Caco-2 (cell line): ENCODE measurements at regions not wholly inside any gene's neighbourhood (a gene's known extent, or its start where the extent isn't known, plus 50 kb on each side); places are given as distances from the start of the nearest gene placed in this dataset.

ENCODE experiments used
- BruUV-seq: library from RNA; stranded (reverse); fragments of 400-500 nt; replicated peaks from 2 replicates; lab custom pipeline; 2021; lab: Mats Ljungman, UMichigan
- CTCF ChIA-PET: fragments of 300-600 bp; sonication (Branson Sonifier 250); formaldehyde crosslinking; loops from one replicate; lab custom pipeline; 2022; ENCODE audit warnings: antibody characterized with exemption; lab: Charles Lee
- POLR2A ChIA-PET: fragments of 300-600 bp; sonication (Branson Sonifier 250); formaldehyde crosslinking; loops from one replicate; lab custom pipeline; 2022; ENCODE audit warnings: antibody characterized with exemption; lab: Charles Lee
- DNase-seq, 2 experiments: peaks; one replicate each; pipeline versions ENCODE4 v3.0.0 to v3.0.0-alpha.2; 2020 to 2022
- H3K27me3 ChIP-seq: replicated peaks from 2 replicates; pipeline ENCODE4 v1.6.0; 2011; ENCODE audit warnings: low read length; ENCODE audit not compliant: control insufficient read depth, insufficient read depth
- H3K36me3 ChIP-seq: 2 replicates; pipeline ENCODE4 v1.5.1; 2011; ENCODE audit warnings: low read length; ENCODE audit not compliant: control insufficient read depth, insufficient read depth
- H3K4me1 ChIP-seq: fragments of 250-450 bp; sonication (Bioruptor Pico); 2 replicates; pipeline ENCODE4 v1.5.1; 2020; ENCODE audit warnings: mild to moderate bottlenecking
- H3K4me3 ChIP-seq: 2 replicates; pipeline ENCODE4 v1.5.1; 2011; ENCODE audit warnings: low read depth, mild to moderate bottlenecking, control low read depth, low read length
- H3K9me3 ChIP-seq: fragments of 250-450 bp; sonication (Bioruptor Pico); 2 replicates; pipeline ENCODE4 v1.5.1; 2020; ENCODE audit warnings: mild to moderate bottlenecking, moderate library complexity
- H3K27ac Mint-ChIP-seq: one replicate; pipeline ENCODE4 v1.8.0; 2022; ENCODE audit warnings: mixed read lengths; ENCODE audit not compliant: unreplicated experiment
- H3K27me3 Mint-ChIP-seq: one replicate; pipeline ENCODE4 v1.8.0; 2022; ENCODE audit warnings: mixed read lengths; ENCODE audit not compliant: insufficient read depth, unreplicated experiment
- H3K36me3 Mint-ChIP-seq: one replicate; pipeline ENCODE4 v1.8.0; 2022; ENCODE audit warnings: mild to moderate bottlenecking, mixed read lengths; ENCODE audit not compliant: insufficient read depth, unreplicated experiment
- H3K4me1 Mint-ChIP-seq: one replicate; pipeline ENCODE4 v1.8.0; 2022; ENCODE audit warnings: low read depth, mixed read lengths; ENCODE audit not compliant: unreplicated experiment
- H3K4me3 Mint-ChIP-seq: one replicate; pipeline ENCODE4 v1.8.0; 2022; ENCODE audit warnings: mild to moderate bottlenecking, moderate library complexity, mixed read lengths; ENCODE audit not compliant: unreplicated experiment
- H3K9me3 Mint-ChIP-seq: one replicate; pipeline ENCODE4 v1.8.0; 2022; ENCODE audit warnings: mixed read lengths; ENCODE audit not compliant: unreplicated experiment
- CTCF ChIP-seq, 2 experiments: fragments of 200-600 bp in 1 of 2; IDR thresholded peaks; 1 replicate in 1 of 2; 2 replicates in 1 of 2; pipeline versions ENCODE4 v1.5.1 to v1.8.0; 2011 to 2022; ENCODE audit warnings: antibody characterized with exemption in 1 of 2, control low read depth in 1 of 2, inconsistent platforms in 1 of 2, low read depth in 1 of 2, low read length in 1 of 2, mild to moderate bottlenecking in 1 of 2, moderate library complexity in 1 of 2; ENCODE audit not compliant: insufficient read depth in 1 of 2, severe bottlenecking in 1 of 2, unreplicated experiment in 1 of 2
- intact Hi-C: fragments of 100-400 bp; cut with micrococcal nuclease; formaldehyde crosslinking; loops from one replicate; pipeline ENCODE4 v1.10.0; 2022; ENCODE audit not compliant: unreplicated experiment

GRCh38 chr1:201730611-201731010 lies 98.3 kb upstream of the IPO9 start:
- no TSS peak for BruUV-seq

GRCh38 chr1:201731142-201731541 lies 97.8 kb upstream of the IPO9 start:
- Mint-ChIP-seq H3K36me3 (no peaks in the 10 kb centered on the region), H3K9me3 (no peaks in the 10 kb centered on the region), H3K4me1 (no peaks in the 10 kb centered on the region), H3K27ac (no peak overlapping the region), H3K27me3 (peaks cover 11% of the 10 kb centered on the region), H3K4me3 (no peak overlapping the region)
- no peaks in the 10 kb centered on the region for H3K36me3 ChIP-seq
- TF ChIP-seq CTCF (IDR thresholded peaks at IDR 0.05; ENCODE audit: insufficient read depth in 1 of 2, low read depth in 1 of 2, low read length in 1 of 2, severe bottlenecking in 1 of 2, unreplicated experiment in 1 of 2) = no peak
- no peaks in the 10 kb centered on the region for H3K9me3 ChIP-seq
- no peak overlapping the region for H3K4me3 ChIP-seq
- DNase-seq = no peak
- H3K4me1 ChIP-seq = no peaks in the 10 kb centered on the region
- CTCF ChIA-PET = no interaction called here
- intact Hi-C loops = no loop called here
- no TSS peak for BruUV-seq
- POLR2A ChIA-PET = no interaction called here
- H3K27me3 ChIP-seq = no peaks in the 10 kb centered on the region; the same call in 1 of the 2 replicates

More at GRCh38 chr1:201730611-201731010, 98.3 kb upstream of the IPO9 start:
- H3K27ac Mint-ChIP-seq = no peak overlapping the region
- H3K4me1 Mint-ChIP-seq = no peaks in the 10 kb centered on the region
- H3K4me1 ChIP-seq = no peaks in the 10 kb centered on the region
- TF ChIP-seq CTCF (IDR thresholded peaks at IDR 0.05; ENCODE audit: insufficient read depth in 1 of 2, low read depth in 1 of 2, low read length in 1 of 2, severe bottlenecking in 1 of 2, unreplicated experiment in 1 of 2) = no peak
- H3K27me3 Mint-ChIP-seq = peaks cover 11% of the 10 kb centered on the region
- H3K36me3 ChIP-seq = no peaks in the 10 kb centered on the region
- no peak for DNase-seq
- H3K9me3 ChIP-seq = no peaks in the 10 kb centered on the region
- no peaks in the 10 kb centered on the region for H3K9me3 Mint-ChIP-seq
- ChIA-PET CTCF (no interaction called here), POLR2A (no interaction called here)
- intact Hi-C loops = no loop called here
- no peaks in the 10 kb centered on the region; the same call in 1 of the 2 replicates for H3K27me3 ChIP-seq
- H3K36me3 Mint-ChIP-seq = no peaks in the 10 kb centered on the region
- H3K4me3 ChIP-seq = no peak overlapping the region
- no peak overlapping the region for H3K4me3 Mint-ChIP-seq

GRCh38 chr1:201731592-201731991 lies 97.4 kb upstream of the IPO9 start:
- CTCF ChIA-PET = no interaction called here
- intact Hi-C loops = no loop called here

More at GRCh38 chr1:201731592-201731991, 97.4 kb upstream of the IPO9 start:
- Histone ChIP-seq H3K36me3 (no peaks in the 10 kb centered on the region), H3K9me3 (no peaks in the 10 kb centered on the region), H3K27me3 (no peaks in the 10 kb centered on the region; the same call in 1 of the 2 replicates), H3K4me1 (no peaks in the 10 kb centered on the region), H3K4me3 (no peak overlapping the region)
- Mint-ChIP-seq H3K27ac (no peak overlapping the region), H3K36me3 (no peaks in the 10 kb centered on the region), H3K4me3 (no peak overlapping the region), H3K4me1 (no peaks in the 10 kb centered on the region), H3K27me3 (peaks cover 11% of the 10 kb centered on the region), H3K9me3 (no peaks in the 10 kb centered on the region)
- no peak for DNase-seq
- POLR2A ChIA-PET = no interaction called here
- TF ChIP-seq CTCF (IDR thresholded peaks at IDR 0.05; ENCODE audit: insufficient read depth in 1 of 2, low read depth in 1 of 2, low read length in 1 of 2, severe bottlenecking in 1 of 2, unreplicated experiment in 1 of 2) = no peak
- no TSS peak for BruUV-seq
